ENCODE measurements at regions not wholly inside any gene's neighbourhood (a gene's known extent, or its start where the extent isn't known, plus 50 kb on each side); places are given as distances from the start of the nearest gene placed in this dataset.

GRCh38 chr4:38279077-38279476 lies 318.9 kb downstream of the PTTG2 start:
- DNase-seq (ENCODE audit: extremely low spot score) = no peak
- ChIA-PET CTCF (no interaction called here), POLR2A (no interaction called here)
- no peak for TF ChIP-seq CTCF (IDR thresholded peaks at IDR 0.05; ENCODE audit: control extremely low read depth, extremely low read depth, low read depth, missing control alignments)

GRCh38 chr4:38279650-38280322 lies 319.6 kb downstream of the PTTG2 start:
- DNase-seq (ENCODE audit: extremely low spot score) = no peak
- CTCF ChIA-PET = no interaction called here
- POLR2A ChIA-PET = no interaction called here
- TF ChIP-seq CTCF (IDR thresholded peaks at IDR 0.05; ENCODE audit: control extremely low read depth, extremely low read depth, low read depth, missing control alignments) = no peak

- POLR2A ChIA-PET = no interaction called here
- no peak for TF ChIP-seq CTCF (IDR thresholded peaks at IDR 0.05; ENCODE audit: control extremely low read depth, extremely low read depth, low read depth, missing control alignments)
- CTCF ChIA-PET = no interaction called here
- DNase-seq (ENCODE audit: extremely low spot score) = no peak
These were observed 320.1 kb downstream of the PTTG2 start for GRCh38 chr4:38280323-38280706.

GRCh38 chr4:38281371-38282071 lies 321.3 kb downstream of the PTTG2 start:
- no peak for TF ChIP-seq CTCF (IDR thresholded peaks at IDR 0.05; ENCODE audit: control extremely low read depth, extremely low read depth, low read depth, missing control alignments)
- ChIA-PET POLR2A (no interaction called here), CTCF (interaction anchor here (0.8 kb wide), 1 partner anchor 9 kb away, joined by 3 read pairs; no protein-coding TSS in a partner anchor)
- DNase-seq (ENCODE audit: extremely low spot score) = no peak

- no peak for DNase-seq (ENCODE audit: extremely low spot score)
- CTCF ChIA-PET = interaction anchor here (1.1 kb wide), 1 partner anchor 37 kb away, joined by 5 read pairs; no protein-coding TSS in a partner anchor
- no peak for TF ChIP-seq CTCF (IDR thresholded peaks at IDR 0.05; ENCODE audit: control extremely low read depth, extremely low read depth, low read depth, missing control alignments)
- POLR2A ChIA-PET = no interaction called here
These were observed 323.5 kb downstream of the PTTG2 start for GRCh38 chr4:38283724-38284123.

- no peak for TF ChIP-seq CTCF (IDR thresholded peaks at IDR 0.05; ENCODE audit: control extremely low read depth, extremely low read depth, low read depth, missing control alignments)
- ChIA-PET POLR2A (no interaction called here), CTCF (interaction anchor here (1.0 to 2.6 kb wide), 2 partner anchors 12 to 22 kb away, joined by 3 to 7 read pairs; no protein-coding TSS in a partner anchor)
- DNase-seq (ENCODE audit: extremely low spot score) = no peak
These were observed 324.3 kb downstream of the PTTG2 start for GRCh38 chr4:38284294-38285030.

All from GM10248 (cell line).